MM.1S (cell line): ENCODE measurements at regions not wholly inside any gene's neighbourhood (a gene's known extent, or its start where the extent isn't known, plus 50 kb on each side); places are given as distances from the start of the nearest gene placed in this dataset.

Experiments used
- DNase-seq: peaks from one replicate; pipeline ENCODE4 v3.0.0-alpha.2; 2015
- H2AFZ ChIP-seq: fragments of 300-600 bp; sonication (generic); 2 replicates; pipeline ENCODE4 v1.6.0; 2016; ENCODE audit warnings: antibody characterized with exemption, low read length
- H3F3A ChIP-seq: fragments of 300-600 bp; sonication (generic); 2 replicates; pipeline ENCODE4 v1.6.1; 2016; ENCODE audit warnings: mild to moderate bottlenecking, antibody characterized with exemption, low read length, moderate library complexity, mixed read lengths; ENCODE audit not compliant: insufficient read depth
- H3K27ac ChIP-seq: fragments of 300-600 bp; sonication (generic); 2 replicates; pipeline ENCODE4 v1.5.1; 2016; ENCODE audit warnings: mild to moderate bottlenecking, low read length
- H3K27me3 ChIP-seq: fragments of 300-600 bp; sonication (generic); replicated peaks from 2 replicates; pipeline ENCODE4 v1.6.0; 2016; ENCODE audit warnings: low read length; ENCODE audit not compliant: insufficient read depth
- H3K36me3 ChIP-seq: fragments of 300-600 bp; sonication (generic); replicated peaks from 2 replicates; pipeline ENCODE4 v1.6.1; 2016; ENCODE audit warnings: mild to moderate bottlenecking, low read length, mixed read lengths; ENCODE audit not compliant: insufficient read depth
- H3K4me1 ChIP-seq: fragments of 300-600 bp; sonication (generic); 2 replicates; pipeline ENCODE4 v1.6.1; 2016; ENCODE audit warnings: low read length, mixed read lengths
- H3K4me2 ChIP-seq: fragments of 300-600 bp; sonication (generic); 2 replicates; pipeline ENCODE4 v1.6.0; 2016; ENCODE audit warnings: low read depth, low read length
- H3K4me3 ChIP-seq: fragments of 300-600 bp; sonication (generic); 2 replicates; pipeline ENCODE4 v1.5.1; 2016; ENCODE audit warnings: low read length, mixed read lengths
- H3K79me2 ChIP-seq: fragments of 300-600 bp; sonication (generic); 2 replicates; pipeline ENCODE4 v1.6.1; 2016; ENCODE audit warnings: mixed run types, low read length, mixed read lengths
- H3K9ac ChIP-seq: fragments of 300-600 bp; sonication (generic); 2 replicates; pipeline ENCODE4 v1.6.1; 2016; ENCODE audit warnings: low read length, mixed read lengths
- H3K9me2 ChIP-seq: fragments of 300-600 bp; sonication (generic); replicated peaks from 2 replicates; pipeline ENCODE4 v1.6.1; 2016; ENCODE audit warnings: mild to moderate bottlenecking, low read length, mixed read lengths; ENCODE audit not compliant: insufficient read depth
- H3K9me3 ChIP-seq: fragments of 300-600 bp; sonication (generic); replicated peaks from 2 replicates; pipeline ENCODE4 v1.6.1; 2016; ENCODE audit warnings: mild to moderate bottlenecking, low read length, mixed read lengths; ENCODE audit not compliant: insufficient read depth
- H4K20me1 ChIP-seq: fragments of 300-600 bp; sonication (generic); 2 replicates; pipeline ENCODE4 v1.6.1; 2016; ENCODE audit warnings: mild to moderate bottlenecking, low read length, moderate library complexity, mixed read lengths; ENCODE audit not compliant: insufficient read depth
- CTCF ChIP-seq: fragments of 300-600 bp; sonication (generic); IDR thresholded peaks from 2 replicates; pipeline ENCODE4 v1.5.1; 2016; ENCODE audit warnings: antibody characterized with exemption, low read length, mixed read lengths
- EZH2 ChIP-seq: fragments of 300-600 bp; sonication (generic); optimal IDR thresholded peaks from 2 replicates; pipeline ENCODE3; 2017; ENCODE audit warnings: low read depth, mild to moderate bottlenecking, antibody characterized with exemption, low read length, mixed read lengths
- EZH2phosphoT487 ChIP-seq: fragments of 300-600 bp; sonication (generic); IDR thresholded peaks from 2 replicates; pipeline ENCODE4 v1.6.1; 2018; ENCODE audit warnings: antibody characterized with exemption, low read length

GRCh38 chr1:219428651-219429050 is 184.3 kb downstream of the ZC3H11B start:
- Histone ChIP-seq H3K27ac (no peak overlapping the region), H3K9me2 (no peaks in the 10 kb centered on the region), H3K79me2 (no peaks in the 10 kb centered on the region), H3F3A (no peaks in the 10 kb centered on the region), H3K4me1 (no peaks in the 10 kb centered on the region), H3K9ac (no peak overlapping the region), H3K4me2 (no peak overlapping the region), H3K9me3 (no peaks in the 10 kb centered on the region), H4K20me1 (no peaks in the 10 kb centered on the region), H3K27me3 (no peaks in the 10 kb centered on the region), H3K36me3 (no peaks in the 10 kb centered on the region), H3K4me3 (no peak overlapping the region), H2AFZ (no peak overlapping the region)
- TF ChIP-seq CTCF (no peak), EZH2 (no peak), EZH2phosphoT487 (no peak)
- DNase-seq, result no peak

DNA sequence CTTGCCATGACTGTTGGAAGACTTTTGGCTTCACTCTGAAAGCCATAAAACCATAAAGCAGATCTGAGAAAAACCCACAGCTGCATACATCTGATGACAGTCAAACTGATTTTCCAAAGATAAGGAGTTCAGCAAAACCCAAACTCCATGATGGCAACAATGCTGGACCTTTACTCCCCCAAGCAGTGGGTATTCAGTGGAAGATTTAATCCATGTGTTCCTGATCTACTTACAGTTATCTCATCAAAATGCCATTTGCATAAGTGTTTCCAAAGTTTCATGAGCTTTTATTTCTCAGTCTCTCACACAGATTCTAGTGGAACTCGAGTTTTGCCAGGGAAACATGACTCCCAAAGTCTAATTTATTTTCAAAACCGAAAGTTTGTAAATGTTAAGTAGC is 184.9 kb downstream of the ZC3H11B start:
- Histone ChIP-seq H3K9ac (no peak overlapping the region), H2AFZ (no peak overlapping the region), H4K20me1 (no peaks in the 10 kb centered on the region), H3K27ac (no peak overlapping the region), H3F3A (no peaks in the 10 kb centered on the region), H3K9me2 (no peaks in the 10 kb centered on the region), H3K79me2 (no peaks in the 10 kb centered on the region), H3K9me3 (no peaks in the 10 kb centered on the region), H3K4me1 (no peaks in the 10 kb centered on the region), H3K4me3 (no peak overlapping the region), H3K4me2 (no peak overlapping the region), H3K27me3 (no peaks in the 10 kb centered on the region), H3K36me3 (no peaks in the 10 kb centered on the region)
- no peak for DNase-seq
- TF ChIP-seq EZH2 (no peak), CTCF (no peak), EZH2phosphoT487 (no peak)

GRCh38 chr1:219427403-219427802 is 185.5 kb downstream of the ZC3H11B start:
- Histone ChIP-seq H3K79me2 (no peaks in the 10 kb centered on the region), H3K4me2 (no peak overlapping the region), H2AFZ (no peak overlapping the region), H3K4me1 (no peaks in the 10 kb centered on the region), H3K27me3 (no peaks in the 10 kb centered on the region), H3K9me3 (no peaks in the 10 kb centered on the region), H4K20me1 (no peaks in the 10 kb centered on the region), H3K9me2 (no peaks in the 10 kb centered on the region), H3F3A (no peaks in the 10 kb centered on the region), H3K9ac (no peak overlapping the region), H3K36me3 (no peaks in the 10 kb centered on the region), H3K4me3 (no peak overlapping the region), H3K27ac (no peak overlapping the region)
- TF ChIP-seq CTCF (no peak), EZH2 (no peak), EZH2phosphoT487 (no peak)
- DNase-seq, result no peak
